ENCODE measurements at regions not wholly inside any gene's neighbourhood (a gene's known extent, or its start where the extent isn't known, plus 50 kb on each side); places are given as distances from the start of the nearest gene placed in this dataset.
"Not testable (repeated sequence)": the region's sequence is repeated elsewhere in the genome, so short reads cannot be mapped to it uniquely, and the experiment has no call there.

GRCh38 chr12:86666316-86666715 lies 410.1 kb upstream of the MGAT4C start:
- DNase-seq, result no peak

GRCh38 chr12:86663716-86664115 lies 407.5 kb upstream of the MGAT4C start:
- DNase-seq, result no peak

- DNase-seq, result no peak
These were observed 407.0 kb upstream of the MGAT4C start for GRCh38 chr12:86663173-86663572.

GRCh38 chr12:86662464-86662863 lies 406.3 kb upstream of the MGAT4C start:
- no peak for DNase-seq

- no peak for DNase-seq
These were observed 404.4 kb upstream of the MGAT4C start for GRCh38 chr12:86660488-86661147.

GRCh38 chr12:86659985-86660384 lies 403.8 kb upstream of the MGAT4C start:
- DNase-seq, result no peak

GRCh38 chr12:86658303-86658702 lies 402.1 kb upstream of the MGAT4C start:
- DNase-seq, result no peak

- DNase-seq, result no peak
These were observed 391.6 kb upstream of the MGAT4C start for GRCh38 chr12:86647800-86648199.

GRCh38 chr12:86634456-86635410 lies 378.5 kb upstream of the MGAT4C start:
- no peak for DNase-seq

- DNase-seq, result no peak
These were observed 370.8 kb upstream of the MGAT4C start for GRCh38 chr12:86627001-86627400.

- DNase-seq, result no peak
These were observed 367.1 kb upstream of the MGAT4C start for GRCh38 chr12:86623267-86623666.

GRCh38 chr12:86621957-86622356 lies 365.8 kb upstream of the MGAT4C start:
- no peak for DNase-seq

GRCh38 chr12:86613311-86613710 lies 357.1 kb upstream of the MGAT4C start:
- DNase-seq, result no peak

- DNase-seq, result no peak
These were observed 352.4 kb upstream of the MGAT4C start for GRCh38 chr12:86608638-86609037.

- DNase-seq, result no peak
These were observed 345.5 kb upstream of the MGAT4C start for GRCh38 chr12:86601550-86602308.

GRCh38 chr12:86600664-86601231 lies 344.6 kb upstream of the MGAT4C start:
- no peak for DNase-seq

- DNase-seq, result no peak
These were observed 341.2 kb upstream of the MGAT4C start for GRCh38 chr12:86597431-86597830.

- DNase-seq, result no peak
These were observed 334.1 kb upstream of the MGAT4C start for GRCh38 chr12:86590296-86590695.

GRCh38 chr12:86574143-86574542 lies 318.0 kb upstream of the MGAT4C start:
- no peak for DNase-seq

GRCh38 chr12:86572455-86572854 lies 316.3 kb upstream of the MGAT4C start:
- DNase-seq, result no peak

- no peak for DNase-seq
These were observed 308.8 kb upstream of the MGAT4C start for GRCh38 chr12:86565038-86565437.

GRCh38 chr12:86555491-86555890 lies 299.3 kb upstream of the MGAT4C start:
- not testable (repeated sequence) for DNase-seq
